H9 (cell line): ENCODE measurements at regions not wholly inside any gene's neighbourhood (a gene's known extent, or its start where the extent isn't known, plus 50 kb on each side); places are given as distances from the start of the nearest gene placed in this dataset.

Experiments used
- DNase-seq: peaks from one replicate; pipeline ENCODE4 v3.0.0-alpha.2; 2017
- H2AFZ ChIP-seq: one replicate; pipeline ENCODE4 v1.6.1; 2013; ENCODE audit warnings: mild to moderate bottlenecking, low read length, control low read depth, moderate library complexity
- H2AK5ac ChIP-seq: 2 replicates; pipeline ENCODE4 v1.6.1; 2013; ENCODE audit warnings: low read length, control low read depth, mixed read lengths; ENCODE audit not compliant: insufficient read length
- H2BK120ac ChIP-seq: one replicate; pipeline ENCODE4 v1.6.1; 2013; ENCODE audit warnings: low read depth, mild to moderate bottlenecking, low read length, control low read depth, inconsistent platforms; ENCODE audit not compliant: poor library complexity, severe bottlenecking
- H2BK12ac ChIP-seq: 2 replicates; pipeline ENCODE4 v1.6.1; 2013; ENCODE audit warnings: low read length, control low read depth, mixed read lengths, low read depth; ENCODE audit not compliant: insufficient read length
- H2BK15ac ChIP-seq: 2 replicates; pipeline ENCODE4 v1.6.1; 2013; ENCODE audit warnings: low read depth, low read length, control low read depth
- H2BK20ac ChIP-seq: one replicate; pipeline ENCODE4 v1.6.1; 2013; ENCODE audit warnings: low read depth, mild to moderate bottlenecking, low read length, control low read depth, inconsistent platforms; ENCODE audit not compliant: poor library complexity, severe bottlenecking
- H2BK5ac ChIP-seq: 2 replicates; pipeline ENCODE4 v1.6.1; 2013; ENCODE audit warnings: low read length, control low read depth, mixed read lengths; ENCODE audit not compliant: insufficient read length
- H3K14ac ChIP-seq: 2 replicates; pipeline ENCODE4 v1.6.1; 2013; ENCODE audit warnings: low read length, control low read depth; ENCODE audit not compliant: insufficient read depth
- H3K18ac ChIP-seq: 2 replicates; pipeline ENCODE4 v1.6.1; 2013; ENCODE audit warnings: low read depth, mild to moderate bottlenecking, mixed read lengths, low read length, control low read depth; ENCODE audit not compliant: insufficient read length
- H3K23ac ChIP-seq: 2 replicates; pipeline ENCODE4 v1.6.1; 2013; ENCODE audit warnings: low read length, control low read depth, mixed read lengths, low read depth; ENCODE audit not compliant: insufficient read length
- H3K23me2 ChIP-seq: 2 replicates; pipeline ENCODE4 v1.6.1; 2013; ENCODE audit warnings: low read depth, mild to moderate bottlenecking, mixed read lengths, low read length, control low read depth; ENCODE audit not compliant: insufficient read length, poor library complexity, severe bottlenecking
- H3K27ac ChIP-seq: 2 replicates; pipeline ENCODE4 v1.5.1; 2013; ENCODE audit warnings: low read length, control low read depth, mixed read lengths, low read depth; ENCODE audit not compliant: insufficient read length
- H3K27me3 ChIP-seq: 2 replicates; pipeline ENCODE4 v1.6.1; 2013; ENCODE audit warnings: low read length, control low read depth, inconsistent platforms; ENCODE audit not compliant: insufficient read depth
- H3K4ac ChIP-seq: 2 replicates; pipeline ENCODE4 v1.6.1; 2013; ENCODE audit warnings: low read depth, mild to moderate bottlenecking, control low read depth, inconsistent platforms, low read length, moderate library complexity
- H3K4me1 ChIP-seq: 2 replicates; pipeline ENCODE4 v1.6.1; 2013; ENCODE audit warnings: low read length, control low read depth, inconsistent platforms; ENCODE audit not compliant: insufficient read depth
- H3K4me2 ChIP-seq: 2 replicates; pipeline ENCODE4 v1.6.1; 2013; ENCODE audit warnings: low read length, control low read depth, mixed read lengths; ENCODE audit not compliant: insufficient read length, insufficient read depth
- H3K56ac ChIP-seq: 2 replicates; pipeline ENCODE4 v1.6.1; 2013; ENCODE audit warnings: low read depth, mild to moderate bottlenecking, mixed read lengths, low read length, control low read depth; ENCODE audit not compliant: insufficient read length
- H3K79me1 ChIP-seq: 2 replicates; pipeline ENCODE4 v1.6.1; 2013; ENCODE audit warnings: low read depth, mild to moderate bottlenecking, moderate library complexity, low read length, control low read depth, inconsistent platforms; ENCODE audit not compliant: insufficient read depth, poor library complexity, severe bottlenecking
- H3K79me2 ChIP-seq: 2 replicates; pipeline ENCODE4 v1.6.1; 2013; ENCODE audit warnings: low read length, control low read depth, inconsistent platforms; ENCODE audit not compliant: insufficient read depth
- H3K9ac ChIP-seq: 2 replicates; pipeline ENCODE4 v1.6.1; 2013; ENCODE audit warnings: low read length, control low read depth, mixed read lengths; ENCODE audit not compliant: insufficient read length; ENCODE audit errors: extremely low read depth
- H3K9me3 ChIP-seq: one replicate; pipeline ENCODE4 v1.6.1; 2013; ENCODE audit warnings: low read depth, low read length, inconsistent platforms; ENCODE audit not compliant: control insufficient read depth
- H3T11ph ChIP-seq: one replicate; pipeline ENCODE4 v1.6.1; 2013; ENCODE audit warnings: mild to moderate bottlenecking, low read length, control low read depth, inconsistent platforms
- H4K20me1 ChIP-seq: one replicate; pipeline ENCODE4 v1.6.1; 2013; ENCODE audit not compliant: control insufficient read depth, insufficient read length, insufficient read depth
- H4K5ac ChIP-seq: 2 replicates; pipeline ENCODE4 v1.6.1; 2013; ENCODE audit warnings: low read depth, mild to moderate bottlenecking, mixed read lengths, low read length, control low read depth; ENCODE audit not compliant: insufficient read length
- H4K8ac ChIP-seq: replicated peaks from 2 replicates; pipeline ENCODE4 v1.6.1; 2013; ENCODE audit warnings: low read length, control low read depth, mixed read lengths, low read depth; ENCODE audit not compliant: insufficient read length
- H4K91ac ChIP-seq: 2 replicates; pipeline ENCODE4 v1.6.1; 2013; ENCODE audit warnings: low read depth, mild to moderate bottlenecking, moderate library complexity, mixed read lengths, low read length, control low read depth; ENCODE audit not compliant: insufficient read length
- H3K27ac Mint-ChIP-seq, 3 experiments: 2 replicates in 2 of 3; 3 replicates in 1 of 3; pipeline ENCODE4 v1.8.0; 2020 to 2021; ENCODE audit warnings: mixed read lengths in 3 of 3, mild to moderate bottlenecking in 1 of 3, moderate library complexity in 1 of 3
- H3K27me3 Mint-ChIP-seq: 2 replicates; pipeline ENCODE4 v1.8.0; 2021; ENCODE audit warnings: low read depth, mild to moderate bottlenecking, moderate library complexity, mixed read lengths
- H3K36me3 Mint-ChIP-seq, 3 experiments: 2 replicates in 2 of 3; 3 replicates in 1 of 3; pipeline ENCODE4 v1.8.0; 2020 to 2021; ENCODE audit warnings: low read depth in 3 of 3, mixed read lengths in 3 of 3; ENCODE audit not compliant: insufficient read depth in 1 of 3
- H3K4me1 Mint-ChIP-seq, 2 experiments: 2 replicates each; pipeline ENCODE4 v1.8.0; 2020; ENCODE audit warnings: mixed read lengths in 2 of 2
- H3K4me3 Mint-ChIP-seq, 2 experiments: 2 replicates in 1 of 2; 3 replicates in 1 of 2; pipeline ENCODE4 v1.8.0; 2020 to 2021; ENCODE audit warnings: mild to moderate bottlenecking in 2 of 2, mixed read lengths in 2 of 2, moderate library complexity in 1 of 2
- H3K9me3 Mint-ChIP-seq, 2 experiments: 2 replicates in 1 of 2; 3 replicates in 1 of 2; pipeline ENCODE4 v1.8.0; 2020; ENCODE audit warnings: mild to moderate bottlenecking in 2 of 2, mixed read lengths in 2 of 2, moderate library complexity in 1 of 2
- CTCF ChIP-seq: fragments of 200-600 bp; sonication (generic); conservative IDR thresholded peaks from 3 replicates; pipeline ENCODE4 v1.8.0; 2021; ENCODE audit warnings: antibody characterized with exemption, mild to moderate bottlenecking
- WGBS: extraction: QIAGEN DNeasy Blood & Tissue Kit; methylation state at CpG from one replicate; pipeline ENCODE4 v1.1.7; 2013; ENCODE audit warnings: missing lambda C conversion rate, low lambda C conversion rate, mixed read lengths; ENCODE audit not compliant: insufficient read length; ENCODE audit errors: extremely low coverage; 5-methylcytosine and 5-hydroxymethylcytosine counted together

GRCh38 chr10:113441686-113442270 is 111.1 kb upstream of the HABP2 start:
- no peak overlapping the region for H3K56ac ChIP-seq
- no peak for TF ChIP-seq CTCF
- no peaks in the 10 kb centered on the region for H3K79me2 ChIP-seq
- no peak overlapping the region for H4K8ac ChIP-seq
- H2BK20ac ChIP-seq, result no peak overlapping the region
- H4K5ac ChIP-seq, result no peak overlapping the region
- H3K14ac ChIP-seq, result no peak overlapping the region
- H4K91ac ChIP-seq, result no peak overlapping the region
- WGBS, result no CpG with 5 or more reads among the region's 4 CpGs
- Mint-ChIP-seq H3K9me3 (no peaks in the 10 kb centered on the region), H3K4me3 (no peak overlapping the region), H3K27ac (no peak overlapping the region), H3K27me3 (peaks cover 28% of the 10 kb centered on the region), H3K4me1 (no peaks in the 10 kb centered on the region), H3K36me3 (no peaks in the 10 kb centered on the region)
- no peaks in the 10 kb centered on the region for H3K27me3 ChIP-seq
- H2BK120ac ChIP-seq, result no peak overlapping the region
- H2BK5ac ChIP-seq, result no peak overlapping the region
- H3K9ac ChIP-seq, result no peak overlapping the region
- H3K79me1 ChIP-seq, result no peaks in the 10 kb centered on the region
- H3K9me3 ChIP-seq, result no peaks in the 10 kb centered on the region
- H2AFZ ChIP-seq, result no peak overlapping the region
- no peak overlapping the region for H3K18ac ChIP-seq
- H3K4ac ChIP-seq, result no peak overlapping the region
- no peaks in the 10 kb centered on the region for H3K23me2 ChIP-seq
- H3K4me2 ChIP-seq, result no peak overlapping the region
- no peak overlapping the region for H3T11ph ChIP-seq
- peaks cover 4% of the 10 kb centered on the region for H4K20me1 ChIP-seq
- H3K23ac ChIP-seq, result no peak overlapping the region
- no peak for DNase-seq
- no peak overlapping the region for H3K27ac ChIP-seq
- no peak overlapping the region for H2BK12ac ChIP-seq
- H2AK5ac ChIP-seq, result no peak overlapping the region
- no peaks in the 10 kb centered on the region for H3K4me1 ChIP-seq
- H2BK15ac ChIP-seq, result no peak overlapping the region
